CD8-positive, alpha-beta memory T cell (primary cell): ENCODE measurements at regions not wholly inside any gene's neighbourhood (a gene's known extent, or its start where the extent isn't known, plus 50 kb on each side); places are given as distances from the start of the nearest gene placed in this dataset.
A peak's percentile ranks its signal among the peaks of the same experiment; 100 is the strongest.

Experiments
- CTCF ChIA-PET: fragments of 350-600 bp; sonication (Branson Sonifier 250); formaldehyde crosslinking; loops from one replicate; lab custom pipeline; 2021; ENCODE audit warnings: antibody characterized with exemption; lab: Charles Lee
- POLR2A ChIA-PET: fragments of 350-600 bp; sonication (Branson Sonifier 250); formaldehyde crosslinking; loops from one replicate; lab custom pipeline; 2021; ENCODE audit warnings: antibody characterized with exemption; lab: Charles Lee
- DNase-seq, 5 donors: peaks; one replicate each; pipeline versions ENCODE4 v3.0.0 to v3.0.0-alpha.2; 2020 to 2022; ENCODE audit warnings: mixed read lengths in 1 of 5
- H3K27ac ChIP-seq: one replicate; pipeline ENCODE4 v1.7.0; 2013; ENCODE audit warnings: low read depth, mild to moderate bottlenecking, low read length, moderate library complexity
- H3K27me3 ChIP-seq: 2 replicates; pipeline ENCODE4 v1.7.0; 2013; ENCODE audit warnings: low read length, mild to moderate bottlenecking; ENCODE audit not compliant: insufficient read depth, poor library complexity, severe bottlenecking
- H3K36me3 ChIP-seq: 2 replicates; pipeline ENCODE4 v1.7.0; 2013; ENCODE audit warnings: mild to moderate bottlenecking, low read length, moderate library complexity; ENCODE audit not compliant: insufficient read depth
- H3K4me1 ChIP-seq: 2 replicates; pipeline ENCODE4 v1.7.0; 2013; ENCODE audit warnings: mild to moderate bottlenecking, low read length, moderate library complexity; ENCODE audit not compliant: insufficient read depth
- H3K4me3 ChIP-seq: 2 replicates; pipeline ENCODE4 v1.7.0; 2013; ENCODE audit warnings: mild to moderate bottlenecking, low read length
- H3K9me3 ChIP-seq: 2 replicates; pipeline ENCODE4 v1.7.0; 2013; ENCODE audit warnings: mild to moderate bottlenecking, low read length
- H3K27ac Mint-ChIP-seq, 8 donors: one replicate each; pipeline ENCODE4 v1.8.0; 2020 to 2021; ENCODE audit warnings: mixed read lengths in 8 of 8, mild to moderate bottlenecking in 6 of 8, inconsistent platforms in 3 of 8, moderate library complexity in 3 of 8
- H3K27me3 Mint-ChIP-seq, 2 donors: one replicate each; pipeline ENCODE4 v1.8.0; 2020 to 2021; ENCODE audit warnings: mixed read lengths in 2 of 2, mild to moderate bottlenecking in 1 of 2, moderate library complexity in 1 of 2
- H3K36me3 Mint-ChIP-seq, 3 donors: one replicate each; pipeline ENCODE4 v1.8.0; 2020 to 2021; ENCODE audit warnings: mixed read lengths in 3 of 3, inconsistent platforms in 1 of 3, mild to moderate bottlenecking in 1 of 3
- H3K4me1 Mint-ChIP-seq, 3 donors: one replicate each; pipeline ENCODE4 v1.8.0; 2020 to 2021; ENCODE audit warnings: mixed read lengths in 3 of 3, inconsistent platforms in 1 of 3, mild to moderate bottlenecking in 1 of 3
- H3K4me3 Mint-ChIP-seq, 7 donors: one replicate each; pipeline ENCODE4 v1.8.0; 2020 to 2021; ENCODE audit warnings: mixed read lengths in 7 of 7, mild to moderate bottlenecking in 6 of 7, moderate library complexity in 4 of 7, inconsistent platforms in 2 of 7
- H3K9me3 Mint-ChIP-seq, 5 donors: one replicate each; pipeline ENCODE4 v1.8.0; 2020 to 2022; ENCODE audit warnings: mixed read lengths in 5 of 5, mild to moderate bottlenecking in 3 of 5, moderate library complexity in 2 of 5, inconsistent platforms in 1 of 5

DNA sequence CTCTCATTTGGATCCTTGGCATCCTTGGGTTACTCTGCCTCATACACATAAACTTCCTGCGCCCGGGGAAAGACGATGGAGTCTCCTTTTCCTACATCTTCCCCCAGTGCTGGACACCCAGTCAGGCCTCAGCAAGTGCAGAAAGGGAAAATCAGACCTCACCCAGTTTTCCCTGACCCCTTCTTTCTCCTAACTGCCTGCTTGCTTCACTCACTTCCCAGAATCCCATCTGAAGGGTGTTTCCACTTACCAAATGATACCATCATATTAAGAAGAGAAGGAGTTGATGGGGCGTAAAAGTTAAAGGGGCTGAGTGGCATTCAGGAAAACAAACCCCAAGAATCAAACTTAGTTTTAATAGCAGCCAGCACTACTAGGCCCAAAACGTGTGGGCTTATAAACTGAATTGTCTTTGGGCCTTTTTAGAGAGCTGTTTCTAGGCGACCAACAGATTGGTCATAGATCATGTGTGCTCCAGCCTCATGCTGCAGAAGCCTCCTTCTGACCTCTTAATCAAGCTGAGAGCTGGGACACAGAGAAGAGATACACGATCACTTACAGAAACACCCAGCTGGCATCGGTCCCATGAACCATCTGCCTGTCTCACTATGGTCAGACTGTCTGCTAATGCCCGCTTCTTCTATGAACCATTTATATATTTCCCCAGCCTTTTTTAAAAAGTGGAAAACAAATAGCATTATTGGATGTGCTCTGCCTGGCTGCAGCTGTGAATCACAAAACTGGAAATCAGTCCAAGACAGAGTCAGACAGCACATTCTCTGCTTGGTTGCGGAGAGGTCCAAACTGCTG, 165.7 kb upstream of the SLC14A2 start:
- H3K4me1 Mint-ChIP-seq = no peaks in the 10 kb centered on the region
- POLR2A ChIA-PET = no interaction called here

DNA sequence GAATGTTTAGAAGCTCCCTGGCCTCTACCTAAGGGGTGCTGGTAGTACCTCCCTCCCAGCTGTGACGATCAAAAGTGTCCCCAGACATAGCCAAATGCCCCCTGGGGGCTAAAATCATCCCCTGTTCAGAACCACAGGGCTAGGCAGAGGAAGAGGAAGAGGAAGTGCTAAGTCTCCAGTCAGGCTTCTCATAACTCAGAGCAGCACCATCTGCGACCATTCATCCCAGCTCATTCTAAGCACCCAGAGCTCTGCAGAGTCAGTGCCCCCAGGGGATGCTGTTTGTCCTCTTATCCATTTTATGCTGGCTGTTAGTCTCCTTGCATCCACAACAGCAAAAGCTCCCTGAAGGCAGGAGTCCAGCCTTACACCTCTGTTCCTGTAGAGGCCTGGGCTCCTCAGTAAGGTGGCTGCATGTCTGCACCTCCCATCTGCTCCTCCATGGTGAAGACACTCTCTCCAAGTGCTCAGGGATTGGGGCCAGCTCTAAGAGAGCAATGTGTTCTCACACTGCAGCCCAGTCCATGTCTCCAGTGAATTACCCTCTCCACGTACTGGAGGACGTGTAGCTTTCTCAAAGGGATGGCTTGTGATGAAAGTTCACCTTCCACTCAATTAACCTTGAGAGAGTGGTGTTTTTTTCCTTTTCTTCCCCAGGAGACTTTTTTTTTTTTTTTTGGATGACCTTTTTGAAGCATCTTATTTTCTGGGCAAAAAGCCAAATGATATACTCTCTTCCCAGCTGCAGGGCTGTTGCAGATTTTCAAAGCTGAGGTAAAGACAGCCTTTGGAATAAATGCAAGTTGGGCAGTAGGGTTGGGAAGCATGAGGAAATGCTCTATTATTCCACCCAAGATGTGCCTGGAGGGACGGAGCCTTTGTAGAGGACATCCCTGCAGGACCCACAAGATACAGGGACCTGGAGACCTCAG, 158.9 kb upstream of the SLC14A2 start:
- Mint-ChIP-seq H3K27me3 (peaks cover 4 to 8% of the 10 kb centered on the region in 2 donors), H3K9me3 (peaks cover 0 to 6% (median 0%) of the 10 kb centered on the region in 5 donors), H3K27ac (peak overlapping the region in 1 of 8 donors; percentile 5), H3K36me3 (no peaks in the 10 kb centered on the region), H3K4me3 (no peak overlapping the region), H3K4me1 (no peaks in the 10 kb centered on the region)
- CTCF ChIA-PET = no interaction called here
- H3K4me3 ChIP-seq = no peak overlapping the region
- no peaks in the 10 kb centered on the region for H3K4me1 ChIP-seq
- no peak for DNase-seq
- POLR2A ChIA-PET = no interaction called here
- H3K36me3 ChIP-seq = no peaks in the 10 kb centered on the region
- H3K27me3 ChIP-seq = no peaks in the 10 kb centered on the region
- H3K27ac ChIP-seq = no peak overlapping the region
- H3K9me3 ChIP-seq = no peaks in the 10 kb centered on the region

More for the DNA sequence above, 165.7 kb upstream of the SLC14A2 start:
- no peaks in the 10 kb centered on the region for H3K4me1 ChIP-seq
- no peak overlapping the region for H3K27ac ChIP-seq
- H3K4me3 Mint-ChIP-seq = no peak overlapping the region
- no peaks in the 10 kb centered on the region for H3K36me3 ChIP-seq
- peaks cover 3 to 11% of the 10 kb centered on the region in 2 donors for H3K27me3 Mint-ChIP-seq
- no peaks in the 10 kb centered on the region for H3K27me3 ChIP-seq
- CTCF ChIA-PET = no interaction called here
- no peak for DNase-seq
- H3K9me3 Mint-ChIP-seq = peaks cover 0 to 3% (median 0%) of the 10 kb centered on the region in 5 donors
- H3K27ac Mint-ChIP-seq = no peak overlapping the region
- no peaks in the 10 kb centered on the region for H3K9me3 ChIP-seq
- no peaks in the 10 kb centered on the region for H3K36me3 Mint-ChIP-seq
- no peak overlapping the region for H3K4me3 ChIP-seq

DNA sequence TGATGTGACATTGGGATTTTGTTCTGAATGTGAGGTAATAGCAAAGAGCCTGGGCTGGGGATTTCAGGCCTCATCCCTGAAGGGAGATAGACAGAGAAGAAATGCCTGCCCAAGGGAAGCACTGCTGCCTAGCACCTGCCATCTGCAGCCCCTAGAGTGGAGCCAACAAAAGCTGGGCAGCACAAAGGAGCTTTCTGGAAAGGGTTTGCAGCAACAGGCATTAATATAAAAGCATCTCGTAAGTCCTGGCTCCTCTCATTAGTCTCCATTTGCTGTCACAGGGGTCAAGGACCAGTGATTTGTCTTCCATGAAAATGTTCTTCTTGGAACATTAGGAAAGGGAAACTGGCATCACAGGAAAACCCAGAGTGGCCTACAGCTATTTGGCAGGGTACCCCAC, 157.2 kb upstream of the SLC14A2 start:
- ChIA-PET POLR2A (no interaction called here), CTCF (no interaction called here)
- Histone ChIP-seq H3K36me3 (no peaks in the 10 kb centered on the region), H3K4me1 (no peaks in the 10 kb centered on the region), H3K4me3 (no peak overlapping the region), H3K27me3 (no peaks in the 10 kb centered on the region), H3K9me3 (no peaks in the 10 kb centered on the region), H3K27ac (no peak overlapping the region)
- H3K4me1 Mint-ChIP-seq = no peaks in the 10 kb centered on the region
- no peak overlapping the region for H3K27ac Mint-ChIP-seq
- peaks cover 4 to 15% of the 10 kb centered on the region in 2 donors for H3K27me3 Mint-ChIP-seq
- DNase-seq = no peak
- H3K36me3 Mint-ChIP-seq = no peaks in the 10 kb centered on the region
- no peak overlapping the region for H3K4me3 Mint-ChIP-seq
- peaks cover 0 to 6% (median 0%) of the 10 kb centered on the region in 5 donors for H3K9me3 Mint-ChIP-seq

DNA sequence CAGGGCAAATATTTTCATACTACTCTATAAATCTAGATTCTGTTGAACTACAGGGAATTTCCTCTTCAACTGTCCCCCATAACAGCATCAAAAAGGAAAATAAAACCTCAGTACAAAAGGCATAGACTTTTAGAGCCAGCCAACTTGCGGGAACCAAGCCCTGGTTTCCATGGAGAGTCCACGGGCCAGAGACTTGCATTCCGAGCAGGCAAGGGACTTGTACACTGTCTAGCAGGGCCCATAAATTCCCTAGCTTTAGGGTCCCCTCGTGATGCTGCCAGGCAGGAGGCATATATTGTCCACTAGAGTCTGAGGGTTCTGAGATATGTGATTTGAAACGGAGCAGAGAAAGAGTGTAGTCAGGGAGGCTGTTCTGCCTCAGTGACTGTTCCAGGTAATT, 153.1 kb upstream of the SLC14A2 start:
- Mint-ChIP-seq H3K9me3 (peaks cover 0 to 2% (median 0%) of the 10 kb centered on the region in 5 donors), H3K4me3 (no peak overlapping the region), H3K4me1 (no peaks in the 10 kb centered on the region), H3K27me3 (peaks cover 2 to 15% of the 10 kb centered on the region in 2 donors), H3K27ac (no peak overlapping the region), H3K36me3 (no peaks in the 10 kb centered on the region)
- Histone ChIP-seq H3K27me3 (no peaks in the 10 kb centered on the region), H3K36me3 (no peaks in the 10 kb centered on the region), H3K4me1 (no peaks in the 10 kb centered on the region), H3K4me3 (no peak overlapping the region), H3K27ac (no peak overlapping the region), H3K9me3 (no peaks in the 10 kb centered on the region)
- no peak for DNase-seq
- ChIA-PET POLR2A (no interaction called here), CTCF (no interaction called here)

DNA sequence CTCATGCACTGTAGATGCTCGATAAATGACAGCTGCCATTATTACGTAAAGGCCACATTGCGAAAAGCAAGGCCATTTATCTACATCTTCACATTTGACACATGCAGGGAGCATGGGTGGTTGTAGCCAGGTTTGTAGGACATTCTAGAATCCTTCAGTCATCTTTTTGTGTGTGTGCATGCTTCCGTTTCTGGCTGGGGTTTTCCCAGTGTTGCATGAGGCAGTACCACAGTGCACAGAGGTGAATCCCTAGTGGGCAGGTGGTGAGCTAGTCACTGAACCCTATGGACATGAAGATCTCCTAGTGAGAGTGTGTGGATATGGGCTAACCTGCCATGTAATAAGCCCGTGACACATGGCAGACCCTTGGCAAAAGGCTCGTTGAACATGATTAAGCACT, 151.8 kb upstream of the SLC14A2 start:
- Mint-ChIP-seq H3K27ac (no peak overlapping the region), H3K9me3 (peaks cover 0 to 2% (median 0%) of the 10 kb centered on the region in 5 donors), H3K4me3 (no peak overlapping the region), H3K4me1 (no peaks in the 10 kb centered on the region), H3K27me3 (peaks cover 2 to 7% of the 10 kb centered on the region in 2 donors), H3K36me3 (no peaks in the 10 kb centered on the region)
- POLR2A ChIA-PET = no interaction called here
- CTCF ChIA-PET = no interaction called here
- Histone ChIP-seq H3K27me3 (no peaks in the 10 kb centered on the region), H3K4me1 (no peaks in the 10 kb centered on the region), H3K9me3 (no peaks in the 10 kb centered on the region), H3K36me3 (no peaks in the 10 kb centered on the region), H3K27ac (no peak overlapping the region), H3K4me3 (no peak overlapping the region)
- DNase-seq = no peak

DNA sequence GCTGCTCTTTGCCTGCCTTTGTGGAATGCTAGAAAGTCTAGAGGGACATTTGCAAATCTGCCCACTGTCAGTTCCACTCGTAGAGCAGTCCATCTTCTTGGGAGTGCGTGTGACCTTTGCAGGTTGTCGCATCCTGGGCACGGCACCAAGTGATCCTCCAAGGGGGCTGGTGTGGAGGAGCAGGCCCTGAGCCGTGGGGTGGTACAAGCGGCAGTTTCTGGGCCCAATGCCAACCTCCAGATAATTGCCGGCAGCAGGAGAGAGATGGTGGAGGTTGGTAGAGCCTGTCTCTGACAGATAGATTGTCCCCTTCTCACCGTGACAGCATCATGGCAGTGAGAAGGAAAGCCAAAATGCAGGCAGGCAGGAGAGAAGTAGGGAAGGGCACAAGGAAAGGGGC, 150.7 kb upstream of the SLC14A2 start:
- Histone ChIP-seq H3K4me3 (no peak overlapping the region), H3K27ac (no peak overlapping the region), H3K4me1 (no peaks in the 10 kb centered on the region), H3K9me3 (no peaks in the 10 kb centered on the region), H3K27me3 (no peaks in the 10 kb centered on the region), H3K36me3 (no peaks in the 10 kb centered on the region)
- peaks cover 1 to 7% of the 10 kb centered on the region in 2 donors for H3K27me3 Mint-ChIP-seq
- ChIA-PET CTCF (no interaction called here), POLR2A (no interaction called here)
- no peaks in the 10 kb centered on the region for H3K36me3 Mint-ChIP-seq
- no peak overlapping the region for H3K4me3 Mint-ChIP-seq
- H3K27ac Mint-ChIP-seq = no peak overlapping the region
- DNase-seq = no peak
- peaks cover 0 to 2% (median 0%) of the 10 kb centered on the region in 5 donors for H3K9me3 Mint-ChIP-seq
- H3K4me1 Mint-ChIP-seq = no peaks in the 10 kb centered on the region

DNA sequence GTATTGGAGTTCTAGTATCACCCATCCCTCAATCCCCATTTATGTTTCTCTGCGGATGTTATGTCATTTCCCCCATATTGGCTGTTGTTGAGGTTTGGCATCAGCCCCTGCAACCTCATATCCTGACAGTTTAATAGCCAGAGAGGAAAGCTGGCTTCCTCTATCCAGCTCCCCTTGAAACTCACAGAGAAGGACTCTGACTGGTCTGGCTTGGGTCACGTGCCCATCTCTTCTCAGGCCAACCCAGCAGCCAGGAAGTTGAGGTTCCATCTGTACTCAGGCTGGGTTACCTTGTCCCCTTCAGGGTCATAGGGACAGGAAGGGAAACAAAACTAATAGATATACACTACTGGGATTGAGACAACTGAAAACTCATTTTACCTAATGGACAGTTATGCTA, 148.0 kb upstream of the SLC14A2 start:
- CTCF ChIA-PET = no interaction called here
- POLR2A ChIA-PET = no interaction called here
- DNase-seq = no peak
- no peak overlapping the region for H3K4me3 Mint-ChIP-seq
- Histone ChIP-seq H3K27me3 (no peaks in the 10 kb centered on the region), H3K9me3 (no peaks in the 10 kb centered on the region), H3K27ac (no peak overlapping the region), H3K4me1 (no peaks in the 10 kb centered on the region), H3K36me3 (no peaks in the 10 kb centered on the region), H3K4me3 (no peak overlapping the region)
- peaks cover 0 to 3% of the 10 kb centered on the region in 2 donors for H3K27me3 Mint-ChIP-seq
- no peak overlapping the region for H3K27ac Mint-ChIP-seq
- H3K4me1 Mint-ChIP-seq = no peaks in the 10 kb centered on the region
- H3K9me3 Mint-ChIP-seq = peaks cover 0 to 2% (median 0%) of the 10 kb centered on the region in 5 donors
- no peaks in the 10 kb centered on the region for H3K36me3 Mint-ChIP-seq

DNA sequence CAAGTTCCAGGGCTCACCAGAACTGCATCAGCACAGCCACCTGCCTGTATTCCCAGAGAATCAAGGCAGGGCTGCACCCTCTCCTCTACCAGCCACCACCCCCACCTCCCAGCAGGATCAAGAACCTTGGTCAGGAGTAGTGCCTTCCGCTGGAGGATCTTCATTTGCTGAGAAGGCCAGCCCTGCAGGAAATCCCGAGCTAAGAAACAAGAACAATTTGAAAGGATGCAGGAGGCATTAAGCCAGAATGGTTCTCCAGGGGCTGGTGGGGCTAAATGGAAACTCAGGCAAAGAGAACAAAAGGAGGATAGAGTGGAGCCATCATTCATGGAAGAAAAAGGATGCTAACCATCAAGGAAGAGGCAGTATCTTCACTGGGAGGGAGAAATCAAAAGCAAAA, 147.3 kb upstream of the SLC14A2 start:
- Histone ChIP-seq H3K27ac (no peak overlapping the region), H3K36me3 (no peaks in the 10 kb centered on the region), H3K4me1 (no peaks in the 10 kb centered on the region), H3K27me3 (no peaks in the 10 kb centered on the region), H3K9me3 (no peaks in the 10 kb centered on the region), H3K4me3 (no peak overlapping the region)
- ChIA-PET POLR2A (no interaction called here), CTCF (no interaction called here)
- Mint-ChIP-seq H3K4me1 (no peaks in the 10 kb centered on the region), H3K4me3 (no peak overlapping the region), H3K9me3 (peaks cover 0 to 2% (median 0%) of the 10 kb centered on the region in 5 donors), H3K36me3 (no peaks in the 10 kb centered on the region), H3K27ac (no peak overlapping the region), H3K27me3 (no peaks in the 10 kb centered on the region)
- no peak for DNase-seq
